T-helper 1 cell (primary cell): ENCODE measurements at regions not wholly inside any gene's neighbourhood (a gene's known extent, or its start where the extent isn't known, plus 50 kb on each side); places are given as distances from the start of the nearest gene placed in this dataset.
A peak's percentile ranks its signal among the peaks of the same experiment; 100 is the strongest.
"Not testable (repeated sequence)": the region's sequence is repeated elsewhere in the genome, so short reads cannot be mapped to it uniquely, and the experiment has no call there.

Source experiments
- DNase-seq, 5 donors: peaks; one replicate each; pipeline ENCODE4 v3.0.0-alpha.2; 2012 to 2020

- no peak for DNase-seq
These were observed 189.2 kb downstream of the UXS1 start for GRCh38 chr2:106004851-106005250.

- no peak for DNase-seq
These were observed 194.7 kb downstream of the UXS1 start for GRCh38 chr2:105999211-105999989.

- no peak for DNase-seq
These were observed 196.4 kb downstream of the UXS1 start for GRCh38 chr2:105997711-105998110.

DNA sequence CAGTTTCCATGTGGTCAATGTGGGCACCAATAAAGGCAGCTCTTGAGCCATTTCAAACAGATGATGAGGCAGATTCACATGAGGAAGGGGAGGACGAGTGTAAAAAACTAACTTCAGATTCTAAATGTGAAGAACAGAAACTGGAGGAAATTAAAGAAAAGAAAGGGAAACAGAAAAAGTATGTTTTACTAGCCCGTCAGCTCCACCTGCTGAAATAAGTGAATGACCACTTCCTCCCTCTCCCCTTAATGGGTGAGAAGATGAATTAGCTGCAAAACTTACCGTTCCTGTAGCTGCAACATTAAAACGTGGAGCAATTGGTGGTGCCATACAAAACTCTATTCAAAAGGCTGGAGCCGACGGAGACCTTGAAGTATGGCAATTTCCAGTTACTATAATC is 203.5 kb downstream of the UXS1 start:
- DNase-seq, result no peak

GRCh38 chr2:105989803-105990202 is 204.3 kb downstream of the UXS1 start:
- DNase-seq, result not testable (repeated sequence)

DNA sequence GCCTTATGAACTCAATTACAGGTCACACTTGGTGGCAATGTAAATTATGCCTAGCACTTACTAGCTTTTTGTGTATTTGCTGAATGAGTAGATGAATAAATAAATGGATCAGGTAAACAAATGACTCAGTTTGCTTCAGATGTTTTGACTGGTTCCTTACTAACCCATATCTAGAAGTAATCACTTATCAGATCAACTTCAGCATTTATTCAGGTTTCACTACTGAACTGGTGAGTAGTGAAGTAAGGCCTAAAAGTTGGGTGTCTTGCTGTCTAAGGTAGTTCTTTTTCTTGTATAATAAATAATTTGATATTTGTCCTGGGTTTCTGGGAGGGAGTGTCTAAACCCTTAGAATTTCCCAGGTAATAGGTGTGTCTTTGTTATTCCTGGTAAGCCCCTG is 205.0 kb downstream of the UXS1 start:
- DNase-seq, result no peak

- no peak for DNase-seq
These were observed 216.3 kb downstream of the UXS1 start for GRCh38 chr2:105977807-105978206.

DNA sequence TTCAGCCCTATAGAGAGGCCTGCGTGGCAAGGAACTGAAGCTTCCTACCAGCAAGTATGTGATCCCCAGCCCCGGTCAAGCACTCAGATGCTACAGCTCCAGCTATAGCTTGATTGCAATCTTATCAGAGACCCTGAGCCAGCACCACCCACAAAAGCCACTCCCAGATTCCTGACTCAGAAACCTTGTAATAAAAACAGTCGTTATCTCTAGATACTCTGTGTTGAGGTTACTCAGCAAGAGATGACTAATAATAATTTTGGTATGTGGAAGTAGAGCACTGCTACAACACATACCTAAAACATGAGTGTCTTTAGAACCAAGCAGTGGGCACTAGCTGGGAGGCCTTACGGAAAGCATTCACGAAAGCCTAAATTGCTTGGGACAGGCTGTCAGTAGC is 216.9 kb downstream of the UXS1 start:
- DNase-seq, result no peak

DNA sequence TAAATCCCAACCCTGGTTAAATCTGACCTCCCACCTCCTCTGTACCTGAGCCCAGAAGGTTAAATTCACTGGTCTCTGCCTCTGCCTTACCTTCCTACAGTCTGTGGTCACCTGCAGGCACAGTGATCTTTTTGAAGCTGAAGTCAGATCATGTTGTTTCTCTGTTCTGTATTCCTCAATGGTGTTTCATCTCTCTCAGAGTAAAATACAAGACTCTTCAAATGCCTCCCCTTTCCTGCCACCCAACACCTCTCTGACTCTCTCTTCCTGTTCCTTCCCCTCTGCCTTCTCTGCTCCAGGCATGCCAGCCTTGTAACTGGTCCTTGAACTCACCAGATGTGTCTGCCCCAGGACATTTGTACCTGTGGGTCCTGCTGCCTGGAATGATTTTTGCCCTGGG is 219.3 kb downstream of the UXS1 start:
- no peak for DNase-seq

- DNase-seq, result no peak
These were observed 221.2 kb downstream of the UXS1 start for GRCh38 chr2:105972927-105973326.

GRCh38 chr2:105972246-105972645 is 221.9 kb downstream of the UXS1 start:
- no peak for DNase-seq

DNA sequence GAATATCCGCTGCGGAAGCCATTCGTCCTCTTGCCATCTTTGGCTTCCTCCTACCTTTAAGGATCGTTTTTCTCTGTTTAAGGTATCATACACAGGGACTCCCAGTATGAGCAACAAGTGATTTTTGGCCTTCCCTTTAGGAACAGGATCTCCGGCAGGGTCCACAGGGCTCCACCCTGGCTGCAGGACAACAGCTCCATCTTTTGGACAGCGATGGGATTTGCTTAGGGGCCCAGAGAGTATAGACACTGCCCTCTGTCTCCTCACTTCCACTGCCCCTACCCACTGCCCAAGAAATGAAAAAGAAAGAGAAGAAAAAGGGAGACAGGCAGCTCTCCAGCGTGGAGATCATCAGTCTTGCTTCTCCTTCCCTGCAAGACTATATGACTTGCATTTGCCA is 224.5 kb downstream of the UXS1 start:
- peak in 1 of 5 donors; percentile 7 for DNase-seq

DNA sequence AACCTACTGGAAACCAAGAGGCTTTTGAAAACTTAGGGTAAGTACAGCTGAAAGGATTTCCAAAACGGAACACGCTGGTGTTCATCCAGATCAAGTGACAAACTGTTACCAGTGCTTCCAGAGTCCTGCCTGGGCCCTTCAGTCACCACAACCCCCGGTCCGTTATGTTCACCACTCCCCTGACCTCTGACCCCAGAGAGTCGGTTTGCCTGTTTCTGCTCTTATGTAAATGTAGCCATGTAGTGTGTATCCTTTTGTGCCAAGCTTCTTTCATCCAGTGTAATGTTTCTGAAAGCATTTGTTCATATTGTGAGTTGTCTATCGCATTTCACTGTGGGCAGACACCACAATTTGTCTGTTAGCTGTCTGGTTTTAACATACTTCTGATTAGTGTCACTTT is 217.5 kb downstream of the NCK2 start:
- DNase-seq, result no peak

GRCh38 chr2:105961599-105962146 is 217.0 kb downstream of the NCK2 start:
- DNase-seq, result no peak

GRCh38 chr2:105959357-105959756 is 214.6 kb downstream of the NCK2 start:
- DNase-seq, result no peak

GRCh38 chr2:105954891-105955290 is 210.2 kb downstream of the NCK2 start:
- DNase-seq, result no peak

- DNase-seq, result no peak
These were observed 209.2 kb downstream of the NCK2 start for GRCh38 chr2:105953942-105954341.

DNA sequence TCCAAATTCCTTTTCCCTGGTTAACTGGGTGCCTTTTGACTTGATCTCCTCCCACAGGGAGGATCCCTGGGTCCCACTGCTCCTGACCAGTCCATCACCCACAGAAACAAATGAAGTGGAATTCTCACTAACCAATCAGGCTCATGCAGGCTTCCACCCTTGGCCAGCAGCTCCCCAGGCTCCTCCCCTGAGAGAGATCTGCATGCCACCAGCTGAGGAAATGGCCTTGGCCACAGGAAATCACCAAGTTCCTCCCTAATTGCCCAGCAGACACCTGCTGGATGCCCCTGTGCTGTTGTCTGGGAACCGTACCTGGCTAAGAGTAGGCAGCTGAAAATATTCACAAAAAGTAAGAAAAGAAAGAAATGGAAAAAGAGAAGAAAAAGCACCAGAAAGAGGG is 207.4 kb downstream of the NCK2 start:
- no peak for DNase-seq

DNA sequence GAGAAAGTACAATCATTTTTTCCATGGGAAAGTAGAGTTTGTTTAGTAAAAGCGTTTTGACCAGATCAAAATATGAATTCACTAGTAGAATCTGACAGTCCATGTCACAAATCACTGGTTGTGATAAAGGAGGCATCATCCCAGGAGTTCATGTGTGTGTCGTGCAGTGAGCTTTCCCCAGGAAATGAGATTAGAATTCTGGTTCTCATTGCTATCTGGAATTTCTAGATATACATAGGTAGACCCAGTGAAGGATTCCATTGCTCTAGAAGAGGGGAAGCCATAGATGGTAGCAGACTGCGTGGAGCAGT is 206.6 kb downstream of the NCK2 start:
- DNase-seq, result no peak

- DNase-seq, result no peak
These were observed 206.0 kb downstream of the NCK2 start for GRCh38 chr2:105950521-105951383.

GRCh38 chr2:105943977-105944376 is 199.3 kb downstream of the NCK2 start:
- no peak for DNase-seq
